HL-60 (cell line): ENCODE measurements at regions not wholly inside any gene's neighbourhood (a gene's known extent, or its start where the extent isn't known, plus 50 kb on each side); places are given as distances from the start of the nearest gene placed in this dataset.

ENCODE experiments used
- POLR2AphosphoS5 ChIP-seq: IDR thresholded peaks from 2 replicates; pipeline ENCODE4 v1.6.1; 2012; ENCODE audit warnings: low read depth
- REST ChIP-seq: IDR thresholded peaks from 2 replicates; pipeline ENCODE4 v1.6.1; 2012; ENCODE audit warnings: low read depth; ENCODE audit not compliant: insufficient replicate concordance
- SPI1 ChIP-seq: IDR thresholded peaks from 2 replicates; pipeline ENCODE4 v1.6.1; 2012; ENCODE audit warnings: low read depth, mild to moderate bottlenecking, borderline replicate concordance
- TF ChIP-seq, protein P1 (sequence below): IDR thresholded peaks from one replicate; pipeline ENCODE4 v1.5.1; 2011; ENCODE audit warnings: low read length, control low read depth, inconsistent platforms; ENCODE audit not compliant: insufficient read depth

DNA sequence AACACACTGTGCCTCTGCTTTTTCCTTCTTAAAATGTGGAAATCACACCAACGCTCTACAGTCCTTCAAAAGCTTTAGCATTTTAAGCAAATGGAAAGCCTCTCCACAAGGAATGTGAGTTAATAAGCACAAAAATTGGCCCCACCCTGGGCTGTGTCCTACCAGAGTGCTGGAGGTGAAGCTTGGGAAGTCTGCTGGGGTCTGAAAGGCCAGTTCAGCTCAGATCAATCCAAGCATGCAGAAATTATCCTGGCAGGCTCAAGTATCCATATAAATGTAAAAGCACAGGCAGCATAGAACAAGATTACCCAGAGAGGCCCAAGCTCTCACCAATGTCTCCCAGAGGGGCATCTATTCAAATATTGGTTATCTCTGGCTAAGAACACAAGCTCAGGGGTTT, 98.5 kb downstream of the ESM1 start:
- TF ChIP-seq, protein P1, sequence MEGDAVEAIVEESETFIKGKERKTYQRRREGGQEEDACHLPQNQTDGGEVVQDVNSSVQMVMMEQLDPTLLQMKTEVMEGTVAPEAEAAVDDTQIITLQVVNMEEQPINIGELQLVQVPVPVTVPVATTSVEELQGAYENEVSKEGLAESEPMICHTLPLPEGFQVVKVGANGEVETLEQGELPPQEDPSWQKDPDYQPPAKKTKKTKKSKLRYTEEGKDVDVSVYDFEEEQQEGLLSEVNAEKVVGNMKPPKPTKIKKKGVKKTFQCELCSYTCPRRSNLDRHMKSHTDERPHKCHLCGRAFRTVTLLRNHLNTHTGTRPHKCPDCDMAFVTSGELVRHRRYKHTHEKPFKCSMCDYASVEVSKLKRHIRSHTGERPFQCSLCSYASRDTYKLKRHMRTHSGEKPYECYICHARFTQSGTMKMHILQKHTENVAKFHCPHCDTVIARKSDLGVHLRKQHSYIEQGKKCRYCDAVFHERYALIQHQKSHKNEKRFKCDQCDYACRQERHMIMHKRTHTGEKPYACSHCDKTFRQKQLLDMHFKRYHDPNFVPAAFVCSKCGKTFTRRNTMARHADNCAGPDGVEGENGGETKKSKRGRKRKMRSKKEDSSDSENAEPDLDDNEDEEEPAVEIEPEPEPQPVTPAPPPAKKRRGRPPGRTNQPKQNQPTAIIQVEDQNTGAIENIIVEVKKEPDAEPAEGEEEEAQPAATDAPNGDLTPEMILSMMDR: no peak
- TF ChIP-seq SPI1 (no peak), POLR2AphosphoS5 (no peak), REST (no peak)
